ENCODE measurements at regions not wholly inside any gene's neighbourhood (a gene's known extent, or its start where the extent isn't known, plus 50 kb on each side); places are given as distances from the start of the nearest gene placed in this dataset.

DNA sequence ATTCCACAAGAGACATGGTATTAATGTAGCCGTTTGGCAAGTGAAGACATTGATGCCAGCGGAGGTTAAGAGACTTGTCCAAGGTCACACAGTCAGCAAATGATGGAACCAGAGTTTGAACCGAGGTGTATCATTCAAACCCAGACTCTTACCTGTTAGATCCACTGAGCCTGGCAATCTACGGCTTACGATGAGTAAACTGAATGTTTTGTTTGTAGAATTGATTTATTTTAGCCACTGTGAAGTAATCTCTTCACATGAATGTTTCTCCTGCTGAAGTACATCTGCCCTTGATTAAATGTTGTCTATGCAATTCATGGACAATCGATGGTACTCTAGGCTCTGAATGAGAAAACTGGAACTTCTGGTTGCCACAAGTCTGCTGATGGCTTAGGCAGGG is 155.5 kb upstream of the NAV2 start:
- no peak for ATAC-seq
- Histone ChIP-seq H3K4me1 (no peaks in the 10 kb centered on the region), H3K27me3 (no peaks in the 10 kb centered on the region), H3K27ac (no peak overlapping the region), H3K36me3 (replicated peaks in 1 of 2; ENCODE audit: insufficient read depth in 1 of 2, low read depth in 2 of 2) (no peaks in the 10 kb centered on the region), H3K4me3 (no peak overlapping the region), H3K9me3 (no peaks in the 10 kb centered on the region)
- intact Hi-C loops (cut with DNase I) = loop anchor here (5.0 to 10.0 kb wide), 2 partner anchors 300 to 578 kb away; no protein-coding TSS in a partner anchor
- WGBS, 2 donors = 16% methylated on average over 6 of the region's 6 CpGs
- TF ChIP-seq, protein P1, sequence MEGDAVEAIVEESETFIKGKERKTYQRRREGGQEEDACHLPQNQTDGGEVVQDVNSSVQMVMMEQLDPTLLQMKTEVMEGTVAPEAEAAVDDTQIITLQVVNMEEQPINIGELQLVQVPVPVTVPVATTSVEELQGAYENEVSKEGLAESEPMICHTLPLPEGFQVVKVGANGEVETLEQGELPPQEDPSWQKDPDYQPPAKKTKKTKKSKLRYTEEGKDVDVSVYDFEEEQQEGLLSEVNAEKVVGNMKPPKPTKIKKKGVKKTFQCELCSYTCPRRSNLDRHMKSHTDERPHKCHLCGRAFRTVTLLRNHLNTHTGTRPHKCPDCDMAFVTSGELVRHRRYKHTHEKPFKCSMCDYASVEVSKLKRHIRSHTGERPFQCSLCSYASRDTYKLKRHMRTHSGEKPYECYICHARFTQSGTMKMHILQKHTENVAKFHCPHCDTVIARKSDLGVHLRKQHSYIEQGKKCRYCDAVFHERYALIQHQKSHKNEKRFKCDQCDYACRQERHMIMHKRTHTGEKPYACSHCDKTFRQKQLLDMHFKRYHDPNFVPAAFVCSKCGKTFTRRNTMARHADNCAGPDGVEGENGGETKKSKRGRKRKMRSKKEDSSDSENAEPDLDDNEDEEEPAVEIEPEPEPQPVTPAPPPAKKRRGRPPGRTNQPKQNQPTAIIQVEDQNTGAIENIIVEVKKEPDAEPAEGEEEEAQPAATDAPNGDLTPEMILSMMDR (IDR thresholded peaks at IDR 0.05) = no peak
- TF ChIP-seq POLR2A (IDR thresholded peaks at IDR 0.05) = no peak
- no peak for DNase-seq

DNA sequence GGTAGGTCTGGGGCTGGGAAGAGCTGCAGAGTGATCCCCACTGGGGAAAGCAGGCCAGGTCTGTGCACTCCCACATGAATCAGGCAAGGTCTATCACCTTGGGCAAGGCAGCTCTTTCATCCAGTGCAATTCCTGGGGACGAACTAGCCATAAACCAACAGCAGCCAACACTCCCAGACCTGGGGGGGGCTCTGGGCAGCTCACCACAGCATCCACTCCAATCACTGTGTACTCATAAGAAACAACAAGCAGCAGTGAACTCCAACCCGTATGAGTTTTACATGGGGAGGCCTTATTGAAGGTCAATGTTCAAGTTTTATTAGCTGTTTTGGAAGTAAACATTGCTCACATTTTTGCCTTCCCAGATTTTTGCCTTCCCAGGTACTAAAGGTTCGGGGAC is 157.4 kb upstream of the NAV2 start:
- no peak overlapping the region for H3K27ac ChIP-seq
- H3K27me3 ChIP-seq = no peaks in the 10 kb centered on the region
- no peak for TF ChIP-seq POLR2A (IDR thresholded peaks at IDR 0.05)
- TF ChIP-seq, protein P1 (IDR thresholded peaks at IDR 0.05) = no peak
- H3K4me3 ChIP-seq = no peak overlapping the region
- 29 to 47% methylated on average over 3 of the region's 3 CpGs for WGBS, 2 donors
- no peaks in the 10 kb centered on the region for H3K4me1 ChIP-seq
- intact Hi-C loops (cut with DNase I) = loop anchor here (5.0 to 10.0 kb wide), 2 partner anchors 298 to 580 kb away; no protein-coding TSS in a partner anchor
- H3K9me3 ChIP-seq = no peaks in the 10 kb centered on the region
- ATAC-seq (no peak), DNase-seq (no peak)
- no peaks in the 10 kb centered on the region for H3K36me3 ChIP-seq (replicated peaks in 1 of 2; ENCODE audit: insufficient read depth in 1 of 2, low read depth in 2 of 2)

DNA sequence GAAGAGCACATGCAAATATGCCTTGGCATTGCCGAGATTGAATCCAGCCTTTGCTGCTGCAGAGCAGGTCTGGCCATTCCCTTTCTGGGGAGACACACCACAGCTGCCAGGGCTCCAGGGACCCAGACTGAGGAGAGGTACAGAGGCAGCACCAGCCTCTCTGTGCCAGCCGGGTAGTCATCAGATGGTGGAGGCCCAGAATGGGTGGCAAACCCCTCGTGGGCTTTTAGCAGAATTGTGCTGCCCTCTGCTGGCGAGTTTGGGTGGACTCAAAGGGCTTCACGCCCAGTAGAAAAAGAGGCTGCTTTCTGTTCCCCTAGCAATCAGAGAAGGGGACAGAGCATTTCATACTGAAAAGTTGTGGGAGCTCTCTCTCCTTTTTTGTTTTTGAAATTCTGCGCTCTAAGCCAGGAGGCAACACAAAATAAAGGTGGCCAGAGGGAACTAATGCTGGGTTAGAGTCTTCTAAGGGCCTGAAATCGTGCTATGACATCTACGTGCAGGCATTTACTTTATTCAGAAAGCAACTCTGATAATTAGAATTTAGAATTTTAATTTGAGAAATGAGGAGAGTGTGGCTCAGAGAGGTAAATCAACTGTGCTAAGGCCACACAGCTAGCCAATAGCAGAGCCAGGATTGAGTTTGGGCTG is 158.8 kb upstream of the NAV2 start:
- ATAC-seq = peak; percentile 79

DNA sequence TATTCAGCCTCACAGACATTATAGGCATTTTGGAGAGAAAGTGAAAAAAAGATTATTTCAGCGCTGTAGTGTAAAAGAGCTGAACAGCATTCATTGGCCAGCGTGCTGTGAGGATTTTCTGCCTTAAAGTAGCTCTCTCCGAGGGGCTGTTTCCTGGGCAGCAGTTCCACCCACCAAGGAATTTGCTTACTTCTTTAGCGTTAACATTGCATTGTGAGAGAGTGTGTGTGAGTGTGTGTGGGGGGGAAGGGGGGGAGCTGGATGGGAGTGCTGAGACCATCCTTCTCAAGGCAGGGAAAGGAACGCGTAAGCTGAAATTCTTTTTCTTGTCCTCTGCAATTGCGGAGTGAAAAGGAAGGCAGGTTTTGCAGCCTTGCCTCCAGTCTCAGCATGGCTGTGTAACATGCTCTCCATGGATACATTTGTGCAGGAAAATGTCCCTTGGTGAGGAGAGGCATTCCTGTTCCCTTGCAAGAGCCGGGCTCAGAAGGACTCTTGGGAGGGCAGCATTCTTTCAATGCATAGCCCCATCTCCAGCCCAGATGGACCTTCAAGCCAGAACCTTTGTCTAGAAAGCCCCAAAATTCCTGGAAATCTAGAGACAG is 159.9 kb upstream of the NAV2 start:
- intact Hi-C loops (cut with DNase I) = loop anchor here (5.0 to 10.0 kb wide), 5 partner anchors 225 to 582 kb away; no protein-coding TSS in a partner anchor
- Histone ChIP-seq H3K9me3 (no peaks in the 10 kb centered on the region), H3K4me3 (no peak overlapping the region), H3K36me3 (replicated peaks in 1 of 2; ENCODE audit: insufficient read depth in 1 of 2, low read depth in 2 of 2) (no peaks in the 10 kb centered on the region), H3K27me3 (no peaks in the 10 kb centered on the region), H3K27ac (no peak overlapping the region), H3K4me1 (no peaks in the 10 kb centered on the region)
- 84 to 88% methylated on average over 8 of the region's 8 CpGs for WGBS, 2 donors
- DNase-seq = no peak
- ATAC-seq = no peak
- TF ChIP-seq, protein P1 (IDR thresholded peaks at IDR 0.05) = no peak
- TF ChIP-seq POLR2A (IDR thresholded peaks at IDR 0.05) = no peak

More for the DNA sequence above, 158.8 kb upstream of the NAV2 start:
- H3K9me3 ChIP-seq = no peaks in the 10 kb centered on the region
- H3K36me3 ChIP-seq (replicated peaks in 1 of 2; ENCODE audit: insufficient read depth in 1 of 2, low read depth in 2 of 2) = no peaks in the 10 kb centered on the region
- intact Hi-C loops (cut with DNase I) = loop anchor here (5.0 to 10.0 kb wide), 5 partner anchors 227 to 581 kb away; no protein-coding TSS in a partner anchor
- DNase-seq = peak; percentile 78 to 86 (median 85)
- no peak for TF ChIP-seq POLR2A (IDR thresholded peaks at IDR 0.05)
- TF ChIP-seq, protein P1 (IDR thresholded peaks at IDR 0.05) = peak; percentile 75 to 88 (median 86)
- 39% methylated on average over 8 of the region's 8 CpGs for WGBS, 2 donors
- H3K27me3 ChIP-seq = no peaks in the 10 kb centered on the region
- no peaks in the 10 kb centered on the region for H3K4me1 ChIP-seq
- H3K4me3 ChIP-seq = no peak overlapping the region
- H3K27ac ChIP-seq = no peak overlapping the region
